Ovary (tissue), 3 donors: ENCODE measurements at regions not wholly inside any gene's neighbourhood (a gene's known extent, or its start where the extent isn't known, plus 50 kb on each side); places are given as distances from the start of the nearest gene placed in this dataset.

Experiments used
- CTCF ChIP-seq, 3 donors: fragments of 450-650 bp in 2 of 3; fragments of 200-600 bp in 1 of 3; IDR thresholded peaks; one replicate each; pipeline versions ENCODE4 v1.5.1 to v1.8.0; 2016 to 2022; ENCODE audit warnings: antibody characterized with exemption in 3 of 3, mild to moderate bottlenecking in 1 of 3
- EP300 ChIP-seq: sonication (generic); formaldehyde crosslinking; IDR thresholded peaks from one replicate; pipeline ENCODE4 v1.6.1; 2017; ENCODE audit warnings: antibody characterized with exemption
- POLR2A ChIP-seq: fragments of 450-650 bp; IDR thresholded peaks from one replicate; pipeline ENCODE4 v1.6.1; 2017; ENCODE audit warnings: antibody characterized with exemption, mild to moderate bottlenecking, moderate library complexity
- donor health status: DM: no; HTN: no; CAD: no.

GRCh38 chr11:119872611-119873310, 143.8 kb upstream of the NECTIN1 start:
- TF ChIP-seq CTCF (IDR thresholded peaks at IDR 0.05) = no peak
- TF ChIP-seq POLR2A = no peak
- TF ChIP-seq EP300 = no peak
